GM04504 (cell line): ENCODE measurements at regions not wholly inside any gene's neighbourhood (a gene's known extent, or its start where the extent isn't known, plus 50 kb on each side); places are given as distances from the start of the nearest gene placed in this dataset.

ENCODE experiments used
- DNase-seq: peaks from one replicate; pipeline ENCODE4 v3.0.0-alpha.2; 2012; ENCODE audit warnings: low read depth

DNA sequence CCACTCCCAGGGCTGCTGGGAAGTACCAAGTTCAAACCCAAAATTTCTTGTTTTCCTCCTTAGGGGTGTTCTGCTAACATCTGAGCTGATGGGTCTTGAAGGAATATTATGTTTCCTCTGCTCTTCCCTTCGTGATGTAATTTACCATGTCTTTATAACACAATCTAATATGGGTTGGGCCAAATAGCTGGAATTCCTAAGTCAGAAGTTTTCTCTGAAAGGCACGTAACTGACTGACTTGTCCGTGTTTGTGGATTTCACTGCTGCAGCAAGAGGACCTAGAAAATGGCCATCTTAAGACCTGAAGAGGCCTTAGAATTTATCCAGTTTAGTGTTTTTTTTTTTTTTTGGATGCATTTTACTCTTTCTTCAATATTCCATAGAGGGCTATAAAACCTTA, 256.7 kb downstream of the DCDC2C start:
- no peak for DNase-seq

DNA sequence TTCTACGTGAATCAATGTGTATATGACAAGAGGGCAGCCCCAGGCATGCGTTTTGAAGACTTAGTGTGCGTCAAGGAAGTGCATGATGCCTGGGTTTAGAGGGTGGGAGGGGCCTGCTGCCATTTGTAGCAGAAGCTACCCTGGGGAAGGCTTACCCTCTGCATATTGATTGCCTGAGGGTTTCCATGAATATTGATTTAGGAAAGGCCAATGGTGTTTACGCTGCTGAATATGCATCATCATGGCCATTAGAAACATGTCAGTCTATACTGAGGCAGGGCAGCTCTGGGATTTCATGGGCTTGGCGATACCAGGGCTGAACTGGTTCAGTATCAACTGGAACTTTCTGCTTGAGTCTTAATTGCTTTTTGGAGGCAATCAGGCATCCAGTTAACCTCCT, 259.3 kb downstream of the DCDC2C start:
- no peak for DNase-seq

DNA sequence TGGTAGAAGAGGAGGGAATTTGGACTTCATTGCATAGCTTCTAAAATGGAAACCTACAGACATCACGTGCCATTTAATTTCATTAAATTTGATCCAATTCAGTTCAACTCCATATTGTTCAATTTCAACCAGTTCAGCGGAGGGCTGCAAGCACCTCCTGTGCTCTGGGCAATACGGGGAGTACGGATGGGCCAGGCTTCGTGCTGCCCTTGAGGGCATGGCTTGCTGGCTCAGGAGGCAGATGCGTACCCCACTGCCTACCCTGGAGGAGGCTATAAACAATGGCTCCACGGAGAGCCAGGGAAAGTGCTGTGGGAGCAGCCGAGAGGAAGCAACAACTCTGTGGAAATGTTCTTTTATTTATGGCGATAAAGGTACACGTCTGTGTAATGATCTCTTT, 261.8 kb downstream of the DCDC2C start:
- DNase-seq, result no peak

DNA sequence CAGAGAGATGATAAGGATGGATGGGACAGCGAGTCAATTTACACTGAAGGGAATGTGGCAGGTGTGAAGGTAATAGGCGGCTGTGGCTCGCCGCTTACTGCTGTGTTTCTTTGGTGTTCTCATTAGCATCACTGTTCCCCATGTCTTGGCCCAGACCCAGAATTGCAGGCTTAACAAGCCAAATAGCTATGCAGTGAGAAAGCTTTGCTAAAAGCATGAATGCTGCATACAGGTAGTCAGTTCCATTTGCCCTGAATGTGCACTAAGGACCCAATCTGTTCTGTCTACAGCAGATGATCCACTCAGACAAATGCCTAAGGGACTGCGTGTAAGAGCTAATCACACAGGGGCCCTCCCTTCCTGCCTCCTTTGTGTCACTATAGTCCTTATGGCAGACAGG, 262.6 kb downstream of the DCDC2C start:
- no peak for DNase-seq

DNA sequence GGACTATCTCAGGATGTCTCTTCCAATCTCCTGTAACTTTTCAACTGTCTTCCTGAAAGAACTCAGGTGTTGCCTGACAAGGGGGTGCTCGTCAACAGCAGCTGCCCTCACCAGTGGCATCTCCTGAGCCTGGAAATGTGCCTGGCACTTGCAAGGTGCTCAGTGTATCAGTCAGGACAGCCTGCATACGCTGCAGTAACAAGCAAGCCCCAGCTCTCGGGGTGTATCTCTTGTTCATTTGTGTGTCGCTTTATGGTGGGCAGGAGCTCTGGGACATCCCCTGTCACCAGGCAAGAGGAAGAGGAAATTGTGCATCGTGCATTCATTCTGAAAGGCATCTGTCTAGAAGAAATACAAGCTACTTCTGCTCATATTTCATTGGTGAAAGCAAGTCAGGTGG, 263.1 kb downstream of the DCDC2C start:
- DNase-seq, result no peak

DNA sequence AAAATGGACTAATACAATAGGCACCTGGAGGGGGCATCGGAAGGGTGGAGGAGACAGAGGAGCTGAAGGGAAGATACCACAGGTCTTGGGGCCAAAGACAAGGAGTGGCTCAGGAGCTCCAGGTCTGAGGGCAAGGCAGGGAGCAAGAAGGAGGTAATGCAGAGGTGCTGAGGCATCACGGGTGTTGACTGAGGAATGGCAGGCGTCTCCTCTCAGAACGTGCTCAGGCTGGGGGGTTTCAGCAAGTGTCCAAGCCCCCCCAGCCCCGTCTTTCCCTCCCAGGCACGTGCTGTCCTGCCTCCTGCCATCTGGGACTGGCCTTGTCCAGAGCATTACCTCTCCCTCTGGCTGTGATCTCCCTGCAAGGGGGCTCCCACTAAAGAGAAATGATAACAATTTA, 265.4 kb downstream of the DCDC2C start:
- DNase-seq, result no peak

DNA sequence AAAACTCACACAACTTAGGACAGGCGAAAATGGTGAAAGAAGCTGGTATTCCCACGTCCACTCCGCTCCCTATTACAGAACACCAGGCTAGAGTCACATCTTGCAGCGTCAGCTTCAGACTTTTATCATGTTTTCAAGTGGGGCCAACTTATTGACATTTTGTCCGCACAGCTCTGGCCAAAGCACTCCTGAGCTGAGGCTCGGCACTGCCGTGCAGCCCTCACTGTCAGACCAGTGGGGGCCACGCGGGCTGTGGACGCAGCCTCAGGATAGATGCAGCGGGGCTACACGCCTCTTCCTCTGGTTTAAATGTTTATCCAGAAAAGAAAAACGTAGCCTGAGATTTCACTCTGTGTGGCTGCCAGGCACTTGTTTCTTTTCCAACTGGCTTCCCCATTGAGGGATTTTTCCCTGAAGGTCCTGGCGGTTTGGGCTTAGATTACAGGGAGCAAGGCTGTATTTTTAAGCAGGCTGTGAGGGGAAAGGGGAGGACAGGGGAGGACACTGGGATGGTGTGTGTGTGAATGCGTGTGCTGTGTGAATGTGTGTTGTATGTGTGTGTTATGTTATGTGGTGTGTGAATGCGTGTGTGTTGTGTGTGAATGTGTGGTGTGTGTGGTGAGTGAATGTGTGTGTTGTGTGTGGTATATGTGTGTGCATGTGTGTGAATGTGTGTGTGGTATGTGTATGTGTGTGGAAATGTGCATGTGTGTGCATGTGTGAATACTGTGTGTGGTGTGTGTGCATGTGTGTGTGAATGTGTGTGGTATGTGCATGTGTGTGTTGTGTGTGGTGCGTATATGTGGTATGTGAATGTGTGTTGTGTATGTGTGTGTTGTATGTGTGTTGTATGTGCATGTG, 267.6 kb downstream of the DCDC2C start:
- no peak for DNase-seq

DNA sequence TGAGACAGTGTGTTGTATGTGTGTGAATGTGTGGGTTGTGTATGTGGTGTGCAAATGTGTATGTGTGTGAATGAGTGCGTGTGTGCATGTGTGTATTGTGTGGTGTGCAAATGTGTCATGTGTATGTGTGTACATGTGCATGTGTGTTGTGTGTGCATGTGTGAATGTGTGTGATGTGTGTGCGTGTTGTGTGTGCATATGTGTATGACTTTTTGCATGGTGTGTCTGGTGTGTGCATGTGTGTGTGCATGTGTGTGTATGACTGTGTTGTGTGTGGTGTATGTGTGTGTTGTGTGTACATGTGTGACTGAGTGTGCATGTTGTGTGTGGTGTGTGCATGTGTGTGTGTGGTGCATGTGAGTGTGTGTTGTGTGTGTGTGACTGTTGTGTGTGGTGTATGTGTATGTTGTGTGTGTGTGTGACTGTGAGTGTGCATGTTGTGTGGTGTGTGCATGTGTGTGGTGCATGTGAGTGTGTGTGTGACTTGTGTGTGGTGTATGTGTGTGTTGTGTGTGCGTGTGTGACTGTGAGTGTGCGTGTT, 268.3 kb downstream of the DCDC2C start:
- no peak for DNase-seq

DNA sequence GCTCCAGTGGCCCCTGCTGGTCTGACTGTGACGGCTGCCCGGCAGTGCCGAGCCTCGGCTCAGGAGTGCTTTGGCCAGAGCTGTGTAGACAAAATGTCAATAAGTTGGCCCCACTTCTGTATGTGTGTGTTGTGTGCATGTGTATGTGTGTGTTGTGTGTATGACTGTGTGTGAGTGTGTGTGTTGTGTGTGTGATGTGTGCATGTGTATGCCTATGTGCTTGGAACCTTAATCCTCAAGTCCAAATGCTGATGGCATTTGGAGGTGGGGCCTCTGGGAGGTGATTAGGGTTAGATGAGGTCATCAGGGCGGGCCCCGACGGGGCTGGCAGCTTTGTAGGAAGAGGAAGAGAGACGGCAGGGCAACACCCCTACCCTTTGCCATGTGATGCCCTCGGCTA, 269.0 kb downstream of the DCDC2C start:
- DNase-seq, result no peak

DNA sequence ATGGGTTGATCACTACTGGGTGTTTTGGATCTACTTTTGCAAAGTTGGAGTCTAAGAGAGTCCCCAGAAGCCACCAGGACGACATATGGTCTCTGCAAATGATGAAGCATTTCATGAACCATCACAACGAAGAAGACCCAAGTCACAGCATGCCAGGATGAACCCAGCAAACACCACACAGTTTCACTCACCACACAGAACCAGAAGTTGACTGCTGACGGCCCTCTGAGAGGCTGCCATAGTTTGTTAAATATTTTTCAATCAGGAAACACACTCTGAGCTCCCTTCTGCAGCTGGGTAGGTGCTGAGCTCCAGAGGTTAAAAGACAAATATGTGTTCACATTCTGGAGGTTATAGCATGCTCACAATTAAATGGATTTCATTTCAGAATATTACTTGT, 271.4 kb downstream of the DCDC2C start:
- no peak for DNase-seq

DNA sequence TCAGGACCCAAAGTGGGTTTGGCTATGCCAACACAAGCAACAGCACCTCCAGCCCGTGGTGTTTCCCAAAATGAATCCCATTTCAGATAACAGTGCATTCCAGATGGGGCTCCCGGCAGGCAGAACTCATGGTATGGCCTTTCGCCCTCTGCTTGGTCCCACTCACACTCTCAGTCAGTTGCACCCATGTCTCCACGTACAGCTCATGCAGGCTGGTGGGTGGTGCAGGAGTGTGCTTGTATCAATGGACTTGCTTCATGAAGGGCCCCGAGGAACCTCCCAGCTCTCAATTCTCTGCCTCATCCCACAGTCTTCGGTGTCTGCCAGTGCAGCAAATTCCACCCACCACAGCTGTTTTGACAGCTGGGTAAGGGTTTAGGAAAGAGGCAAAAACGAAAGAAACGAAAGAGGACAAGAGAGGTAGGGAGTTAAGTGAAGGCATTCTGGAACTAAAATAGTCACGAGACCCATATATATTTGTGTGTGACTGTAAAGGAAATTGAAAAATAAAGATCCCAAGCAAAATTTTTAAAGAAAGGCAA, 278.1 kb downstream of the DCDC2C start:
- DNase-seq, result no peak

DNA sequence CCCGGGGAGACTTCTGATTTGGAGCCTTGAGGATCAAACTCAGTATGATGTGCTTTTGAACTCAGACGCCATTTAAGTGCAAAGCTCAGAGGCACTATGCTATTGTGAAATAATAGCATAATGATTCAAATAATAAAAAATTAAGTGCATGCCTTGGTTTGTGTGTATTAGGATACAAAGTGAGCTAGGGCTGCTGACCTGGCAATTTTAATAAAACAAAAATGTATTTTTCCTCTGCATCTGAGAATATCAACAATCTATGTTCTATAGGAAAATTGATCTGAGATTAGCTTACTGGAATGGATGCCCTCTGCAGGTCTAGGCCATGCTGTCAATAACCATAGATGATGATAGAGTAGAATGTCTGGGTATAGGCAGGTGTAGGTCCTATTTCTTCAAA, 278.8 kb downstream of the DCDC2C start:
- DNase-seq, result no peak

DNA sequence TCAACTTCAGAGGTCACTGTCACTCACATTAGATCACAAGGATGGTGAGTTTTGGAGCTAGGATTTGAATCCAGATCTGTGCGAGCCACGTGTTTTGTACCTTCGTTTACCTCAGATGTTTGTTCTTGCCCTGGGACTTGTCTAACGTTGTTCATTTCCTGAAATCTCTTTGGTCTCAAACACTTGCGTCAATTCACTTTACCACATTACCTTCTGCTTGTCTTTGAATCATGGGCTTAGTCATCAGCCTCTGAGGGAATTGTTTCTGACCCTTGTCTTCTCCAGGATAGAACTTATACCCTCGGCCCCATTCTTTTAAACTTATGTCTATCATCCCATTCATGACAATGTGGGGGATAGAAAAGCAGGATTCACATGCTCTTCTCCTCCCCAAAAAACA, 282.7 kb downstream of the DCDC2C start:
- DNase-seq, result no peak

DNA sequence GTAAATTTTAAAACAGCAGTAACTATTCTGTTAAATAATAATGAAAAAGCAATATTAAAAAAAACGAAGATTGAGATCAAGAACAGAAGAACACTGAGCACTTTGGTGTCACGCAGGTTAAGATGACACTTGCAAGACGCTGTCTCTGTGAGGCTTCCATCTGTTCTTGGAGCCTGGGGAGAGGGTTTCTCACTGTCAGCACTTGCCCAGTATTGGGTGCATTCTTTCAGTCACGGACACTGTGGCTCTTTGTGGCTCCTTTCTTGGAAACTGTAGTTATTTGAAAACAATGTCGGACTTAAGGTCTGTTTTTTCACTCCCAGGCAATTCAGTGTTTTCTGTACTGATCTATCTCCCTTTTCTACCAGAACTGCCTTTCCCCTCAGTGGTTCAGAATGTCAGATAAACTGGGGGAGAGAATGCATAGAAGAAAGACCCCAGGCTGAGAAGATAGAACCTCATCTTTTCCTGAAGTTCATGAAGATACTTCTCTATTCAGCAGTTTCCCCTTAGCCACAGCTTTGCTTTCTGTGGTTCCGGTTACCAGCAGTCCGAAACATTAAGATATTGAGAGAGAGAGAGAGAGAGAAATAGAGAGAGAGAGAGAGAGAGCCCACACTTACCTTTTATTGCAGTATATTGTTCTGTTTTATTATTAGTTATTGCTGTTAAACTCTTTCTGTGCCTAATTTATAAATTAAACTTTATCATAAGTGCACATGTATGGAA, 283.3 kb downstream of the DCDC2C start:
- no peak for DNase-seq

DNA sequence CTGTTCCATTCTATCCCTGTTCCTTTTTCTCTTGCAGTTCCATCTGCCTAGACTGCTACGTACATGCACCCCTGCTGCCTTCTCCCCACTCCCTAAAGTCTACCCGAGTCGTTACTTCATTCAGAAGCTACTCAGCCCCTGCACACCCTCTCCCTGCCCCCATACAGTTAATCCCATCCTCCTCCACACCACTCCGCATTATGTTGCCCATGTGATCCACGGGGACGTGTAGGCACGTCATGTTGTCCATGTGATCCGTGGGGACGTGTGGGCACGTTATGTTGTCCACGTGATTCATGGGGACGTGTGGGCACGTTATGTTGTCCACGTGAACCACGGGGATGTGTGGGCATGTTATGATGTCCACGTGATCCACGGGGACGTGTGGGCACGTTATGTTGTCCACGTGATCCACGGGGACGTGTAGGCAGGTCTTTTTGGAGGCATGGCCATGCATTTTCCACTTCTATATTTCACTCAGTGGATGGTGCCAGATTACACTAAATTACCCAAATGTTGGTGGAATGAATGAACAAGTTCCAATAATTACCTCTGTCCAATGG, 299.5 kb downstream of the DCDC2C start:
- no peak for DNase-seq

DNA sequence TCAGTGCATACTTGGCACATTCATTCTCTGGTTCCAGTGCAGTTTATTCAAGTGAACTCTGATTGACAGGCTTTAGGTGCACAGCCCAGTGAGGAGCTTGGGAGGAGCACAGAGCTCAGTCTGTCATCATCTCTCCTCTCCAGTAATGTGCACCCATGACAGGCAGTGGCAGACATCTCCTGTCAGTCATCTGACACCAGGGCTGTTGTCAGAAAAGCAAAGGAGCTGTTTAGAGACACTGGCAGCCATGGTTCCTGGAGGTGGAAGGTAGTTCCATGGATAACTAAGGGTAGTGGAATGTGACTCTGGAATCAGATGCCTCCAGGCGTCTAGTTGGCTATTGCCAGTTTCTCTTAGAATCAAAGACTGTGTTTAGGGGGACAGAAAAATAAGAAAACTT, 308.8 kb downstream of the DCDC2C start:
- no peak for DNase-seq

DNA sequence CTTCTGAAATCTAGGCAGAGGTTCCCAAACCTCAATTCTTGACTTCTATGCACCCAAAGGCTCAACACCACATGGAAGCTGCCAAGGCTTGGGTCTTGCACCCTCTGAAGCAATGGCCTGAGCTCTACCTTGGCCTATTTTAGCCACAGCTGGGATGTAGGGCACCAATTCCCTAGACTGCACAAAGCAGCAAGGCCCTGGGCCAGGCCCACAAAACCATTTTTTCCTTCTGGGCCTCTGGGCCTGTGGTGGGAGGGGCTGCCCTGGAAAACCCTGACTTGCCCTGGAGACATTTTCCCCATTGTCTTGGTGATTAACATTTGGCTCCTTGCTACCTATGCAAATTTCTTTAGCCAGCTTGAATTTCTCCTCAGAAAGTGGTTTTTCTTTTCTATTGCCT, 315.2 kb downstream of the DCDC2C start:
- no peak for DNase-seq

DNA sequence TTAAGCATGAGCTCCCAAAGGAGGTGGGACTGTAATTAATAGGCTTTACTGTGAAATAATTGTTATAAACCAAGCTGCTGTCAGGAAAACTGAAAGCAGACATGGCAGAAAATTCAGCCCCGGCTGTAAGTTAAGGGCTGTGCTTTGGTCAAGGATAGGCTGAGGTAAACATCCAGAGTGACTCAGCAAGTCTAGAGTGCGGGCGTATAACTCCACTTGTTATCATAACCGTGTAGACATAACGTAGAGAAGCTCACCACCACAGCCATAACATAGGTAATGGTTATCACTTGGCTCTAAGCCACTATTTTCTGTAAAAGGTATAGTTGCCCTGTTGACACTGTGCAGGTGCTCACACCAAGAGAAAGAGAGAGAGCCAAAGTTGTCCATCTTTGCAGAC, 316.8 kb downstream of the DCDC2C start:
- DNase-seq, result no peak

DNA sequence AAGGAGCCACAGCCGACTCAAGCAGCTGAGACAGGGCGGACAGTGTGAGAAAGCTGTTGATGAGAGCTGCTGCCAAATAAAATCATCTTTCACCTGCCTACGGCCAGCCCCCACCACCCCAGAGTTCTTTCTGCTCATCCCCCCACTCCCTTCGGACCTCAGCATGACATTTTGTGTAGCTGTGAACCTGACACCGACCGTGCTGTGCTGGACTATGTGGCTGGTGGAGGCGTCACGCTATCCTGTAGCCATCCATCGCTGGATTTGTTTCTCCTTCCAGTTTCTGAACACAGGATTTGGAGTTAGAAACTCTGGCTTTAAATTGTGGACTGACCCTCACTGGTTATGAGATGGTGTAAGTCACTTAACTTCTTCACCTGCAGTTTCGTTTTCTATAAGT, 317.3 kb downstream of the DCDC2C start:
- DNase-seq, result no peak

DNA sequence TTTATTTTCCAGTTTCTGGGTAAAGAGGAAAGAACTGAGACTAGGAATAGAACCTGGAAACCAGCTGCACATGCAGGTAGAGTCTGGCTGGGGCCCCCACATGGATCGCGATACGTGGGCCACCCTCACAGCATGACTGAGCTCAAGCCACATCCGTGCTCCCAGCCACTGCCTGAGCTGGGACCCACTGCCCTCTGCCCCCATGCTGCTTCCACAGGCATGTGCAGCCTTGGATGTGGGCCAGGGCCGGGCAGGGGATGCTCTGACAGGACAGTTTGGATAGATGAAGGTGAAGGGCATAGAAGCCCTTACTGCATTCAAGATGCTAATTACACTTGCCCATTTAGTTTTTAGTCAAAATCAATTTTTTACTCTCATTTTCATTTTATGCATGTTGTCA, 321.2 kb downstream of the DCDC2C start:
- no peak for DNase-seq

DNA sequence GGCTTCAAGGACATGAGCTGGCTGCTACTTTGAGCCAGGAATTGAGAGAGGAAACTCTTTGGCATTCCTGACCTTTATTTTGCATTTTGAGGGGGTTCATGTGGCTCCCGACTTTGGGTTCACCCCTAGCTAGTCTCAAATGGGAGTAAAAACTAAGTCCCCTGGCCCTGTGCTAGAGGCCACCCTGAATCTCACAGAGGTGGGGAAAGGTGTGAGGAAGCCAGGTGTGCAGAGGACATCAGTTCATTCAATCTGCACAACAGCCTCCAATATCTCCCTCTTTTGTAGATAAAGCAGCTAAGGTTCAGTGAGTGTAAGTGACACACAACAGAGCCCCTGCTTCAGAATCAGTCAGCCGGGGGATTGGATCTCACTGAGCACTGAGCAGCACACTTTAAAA, 325.7 kb downstream of the DCDC2C start:
- no peak for DNase-seq

DNA sequence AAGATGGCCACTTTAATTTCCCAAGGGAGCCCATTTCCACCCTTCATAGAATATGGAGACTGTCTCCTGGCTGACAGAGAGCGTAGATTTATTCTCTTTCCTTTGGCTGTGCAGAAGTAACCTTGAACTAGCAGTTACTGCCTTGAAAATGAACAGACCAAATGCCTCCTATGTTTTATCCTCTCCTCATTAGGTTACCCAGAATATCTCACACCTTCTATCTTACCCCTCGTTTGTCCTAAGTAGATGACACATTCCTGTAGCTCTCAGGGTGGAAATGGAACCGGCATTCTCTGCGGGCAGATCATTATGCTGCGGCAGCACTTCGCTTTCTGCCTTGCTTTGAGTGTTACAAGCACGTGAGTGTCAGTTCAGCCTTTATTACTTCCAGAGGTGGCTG, 336.5 kb downstream of the DCDC2C start:
- no peak for DNase-seq
